ENCODE measurements at regions not wholly inside any gene's neighbourhood (a gene's known extent, or its start where the extent isn't known, plus 50 kb on each side); places are given as distances from the start of the nearest gene placed in this dataset.

DNA sequence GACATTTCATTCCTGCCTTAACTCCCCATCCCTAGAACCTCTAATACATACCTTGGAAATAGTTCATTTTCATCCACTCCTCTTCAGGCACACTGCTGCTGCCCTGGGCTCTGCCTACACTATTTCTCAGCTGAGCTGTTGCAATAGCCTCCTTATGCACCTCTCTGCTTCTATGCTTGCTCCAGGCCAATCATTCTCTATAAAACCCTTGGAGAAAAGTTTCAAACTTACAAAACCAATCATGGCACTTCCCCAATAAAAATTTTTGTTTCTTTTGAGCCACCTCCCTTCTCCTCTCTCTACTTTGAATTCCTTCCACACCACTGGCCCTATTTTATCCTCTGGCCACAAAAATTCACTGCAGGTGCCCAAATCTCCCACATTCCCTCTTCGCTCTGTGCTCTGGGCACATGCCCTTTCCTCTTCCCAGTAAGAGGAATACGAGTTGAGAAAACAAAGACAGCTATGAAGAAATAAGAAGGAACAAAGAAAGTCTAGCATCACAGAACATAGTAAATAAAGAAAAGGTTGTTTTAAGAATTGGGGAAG is 301.4 kb downstream of the ELAVL2 start:
- Histone ChIP-seq H3K27ac (ENCODE audit: low read depth in 2 of 2, low read length in 1 of 2) (no peak overlapping the region), H3K36me3 (ENCODE audit: control insufficient read depth in 2 of 2, insufficient read depth in 2 of 2, low read length in 1 of 2) (no peaks in the 10 kb centered on the region), H3K27me3 (ENCODE audit: control insufficient read depth in 1 of 2, insufficient read depth in 2 of 2, low read length in 2 of 2) (no peaks in the 10 kb centered on the region), H3K9me3 (ENCODE audit: control insufficient read depth in 2 of 2, insufficient read depth in 1 of 2, low read depth in 1 of 2, low read length in 1 of 2) (peaks cover 2% of the 10 kb centered on the region in 2 donors), H3K4me1 (ENCODE audit: control insufficient read depth in 2 of 2, insufficient read depth in 2 of 2, low read length in 1 of 2) (no peaks in the 10 kb centered on the region), H3K4me3 (ENCODE audit: low read depth in 1 of 2, low read length in 2 of 2) (no peak overlapping the region)
- 73% methylated on average over 2 of the region's 2 CpGs for WGBS, 2 donors

DNA sequence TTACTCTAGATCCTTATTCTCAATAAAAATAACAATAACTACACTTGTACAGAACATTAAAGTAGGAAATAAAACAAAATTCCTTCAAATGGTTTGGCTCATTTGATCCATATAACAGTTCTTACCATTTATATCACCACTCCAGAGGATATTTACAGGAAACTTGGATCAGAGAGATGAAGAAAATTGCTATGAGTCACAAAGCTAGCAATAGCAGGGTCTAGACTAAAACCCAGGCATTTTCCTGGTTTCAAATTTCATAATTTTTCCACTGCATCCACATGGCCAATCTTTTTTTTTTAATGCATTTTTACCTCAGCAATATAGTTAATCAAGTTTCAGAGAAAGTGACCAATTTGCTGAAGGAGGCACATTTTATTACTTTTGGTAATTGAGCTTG is 299.2 kb downstream of the ELAVL2 start:
- Histone ChIP-seq H3K27ac (ENCODE audit: low read depth in 2 of 2, low read length in 1 of 2) (no peak overlapping the region), H3K36me3 (ENCODE audit: control insufficient read depth in 2 of 2, insufficient read depth in 2 of 2, low read length in 1 of 2) (no peaks in the 10 kb centered on the region), H3K9me3 (ENCODE audit: control insufficient read depth in 2 of 2, insufficient read depth in 1 of 2, low read depth in 1 of 2, low read length in 1 of 2) (peaks cover 2 to 5% of the 10 kb centered on the region in 2 donors), H3K27me3 (ENCODE audit: control insufficient read depth in 1 of 2, insufficient read depth in 2 of 2, low read length in 2 of 2) (no peaks in the 10 kb centered on the region), H3K4me3 (ENCODE audit: low read depth in 1 of 2, low read length in 2 of 2) (no peak overlapping the region), H3K4me1 (ENCODE audit: control insufficient read depth in 2 of 2, insufficient read depth in 2 of 2, low read length in 1 of 2) (no peaks in the 10 kb centered on the region)

DNA sequence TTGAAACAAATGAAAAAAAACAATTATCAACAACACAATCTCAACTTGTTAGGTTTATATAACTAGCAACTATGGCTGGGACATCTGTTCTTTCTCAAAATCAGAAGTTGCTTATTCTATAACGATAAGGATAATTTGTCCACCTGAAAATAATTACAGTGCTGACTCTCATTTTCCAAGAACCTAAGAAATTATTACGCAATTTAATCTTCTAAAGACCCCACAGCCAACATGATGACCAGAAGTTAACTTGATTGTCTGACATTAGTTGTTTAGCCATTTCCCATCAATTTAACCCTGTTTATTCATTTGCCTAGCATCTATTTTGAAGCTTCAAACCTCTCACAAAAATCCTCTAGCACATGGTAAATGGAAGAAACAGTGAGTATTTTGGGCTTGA is 293.8 kb downstream of the ELAVL2 start:
- no peaks in the 10 kb centered on the region for H3K4me1 ChIP-seq (ENCODE audit: control insufficient read depth in 2 of 2, insufficient read depth in 2 of 2, low read length in 1 of 2)
- H3K27me3 ChIP-seq (ENCODE audit: control insufficient read depth in 1 of 2, insufficient read depth in 2 of 2, low read length in 2 of 2) = no peaks in the 10 kb centered on the region
- peaks cover 2 to 3% of the 10 kb centered on the region in 2 donors for H3K9me3 ChIP-seq (ENCODE audit: control insufficient read depth in 2 of 2, insufficient read depth in 1 of 2, low read depth in 1 of 2, low read length in 1 of 2)
- 79 to 81% methylated on average over 2 of the region's 2 CpGs for WGBS, 2 donors
- no peak overlapping the region for H3K4me3 ChIP-seq (ENCODE audit: low read depth in 1 of 2, low read length in 2 of 2)
- no peak overlapping the region for H3K27ac ChIP-seq (ENCODE audit: low read depth in 2 of 2, low read length in 1 of 2)
- no peaks in the 10 kb centered on the region for H3K36me3 ChIP-seq (ENCODE audit: control insufficient read depth in 2 of 2, insufficient read depth in 2 of 2, low read length in 1 of 2)

DNA sequence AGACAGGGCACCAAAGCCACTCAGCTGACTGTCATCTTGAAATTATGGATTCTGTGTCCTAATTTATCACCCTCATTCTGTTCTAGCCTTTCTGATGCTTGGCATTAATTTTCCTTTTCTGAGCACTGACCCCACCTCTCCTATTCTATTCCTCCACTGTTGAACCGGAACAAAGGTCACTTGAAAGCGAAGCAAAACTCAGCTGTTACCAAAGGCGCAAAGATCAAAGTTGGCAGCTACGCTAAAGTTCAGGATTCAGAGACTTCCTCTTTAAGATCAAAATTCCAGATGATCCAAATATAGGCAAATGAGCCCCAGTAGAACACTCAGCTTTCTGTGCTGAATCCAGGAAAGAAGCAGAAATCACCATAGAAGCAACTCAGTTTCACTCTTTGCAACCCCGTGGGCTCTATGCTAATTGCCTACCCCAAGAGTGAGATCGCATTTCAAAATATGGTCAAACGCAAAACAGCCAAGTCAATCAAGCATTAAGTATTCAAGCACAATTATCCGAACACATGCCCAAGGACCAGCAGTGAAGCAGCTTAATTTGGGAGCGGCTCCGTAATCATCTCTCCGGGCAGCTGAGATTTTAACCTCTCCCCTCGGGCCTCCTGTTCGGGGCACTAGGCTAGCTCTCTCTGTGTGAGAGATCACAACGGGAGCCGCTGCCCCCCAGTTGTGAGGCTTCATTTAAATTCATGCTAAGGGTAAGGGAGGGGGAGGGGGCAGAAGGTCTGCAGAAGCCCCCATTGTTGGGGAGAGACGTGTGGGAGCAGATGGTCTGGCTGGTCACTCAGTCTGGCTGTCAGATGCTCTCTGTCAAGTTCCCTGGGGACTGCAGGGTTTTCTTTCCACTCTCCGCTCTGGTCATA is 288.6 kb downstream of the ELAVL2 start:
- Histone ChIP-seq H3K4me3 (ENCODE audit: low read depth in 1 of 2, low read length in 2 of 2) (no peak overlapping the region), H3K9me3 (ENCODE audit: control insufficient read depth in 2 of 2, insufficient read depth in 1 of 2, low read depth in 1 of 2, low read length in 1 of 2) (no peaks in the 10 kb centered on the region), H3K27me3 (ENCODE audit: control insufficient read depth in 1 of 2, insufficient read depth in 2 of 2, low read length in 2 of 2) (no peaks in the 10 kb centered on the region), H3K27ac (ENCODE audit: low read depth in 2 of 2, low read length in 1 of 2) (no peak overlapping the region), H3K4me1 (ENCODE audit: control insufficient read depth in 2 of 2, insufficient read depth in 2 of 2, low read length in 1 of 2) (no peaks in the 10 kb centered on the region), H3K36me3 (ENCODE audit: control insufficient read depth in 2 of 2, insufficient read depth in 2 of 2, low read length in 1 of 2) (no peaks in the 10 kb centered on the region)
- 30 to 40% methylated on average over 17 of the region's 17 CpGs for WGBS, 2 donors

DNA sequence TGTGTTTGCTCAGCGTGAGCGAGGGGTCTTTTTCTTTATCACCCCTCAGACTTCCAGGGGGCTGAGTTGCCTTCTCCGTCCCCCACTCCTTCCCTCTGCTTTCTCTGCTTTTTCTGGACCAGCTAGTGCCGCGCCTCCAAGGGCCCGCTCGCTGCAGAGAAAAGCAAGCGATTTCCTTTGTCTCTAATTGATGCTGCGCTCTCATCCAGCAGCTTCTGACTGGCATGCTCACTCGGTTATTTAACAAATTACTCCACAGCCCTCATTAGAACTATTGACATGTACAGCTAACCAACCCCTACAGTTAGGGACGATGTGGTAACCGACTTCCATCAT is 288.0 kb downstream of the ELAVL2 start:
- 54 to 55% methylated on average over 12 of the region's 12 CpGs for WGBS, 2 donors
- Histone ChIP-seq H3K36me3 (ENCODE audit: control insufficient read depth in 2 of 2, insufficient read depth in 2 of 2, low read length in 1 of 2) (no peaks in the 10 kb centered on the region), H3K27ac (ENCODE audit: low read depth in 2 of 2, low read length in 1 of 2) (no peak overlapping the region), H3K9me3 (ENCODE audit: control insufficient read depth in 2 of 2, insufficient read depth in 1 of 2, low read depth in 1 of 2, low read length in 1 of 2) (no peaks in the 10 kb centered on the region), H3K27me3 (ENCODE audit: control insufficient read depth in 1 of 2, insufficient read depth in 2 of 2, low read length in 2 of 2) (no peaks in the 10 kb centered on the region), H3K4me1 (ENCODE audit: control insufficient read depth in 2 of 2, insufficient read depth in 2 of 2, low read length in 1 of 2) (no peaks in the 10 kb centered on the region), H3K4me3 (ENCODE audit: low read depth in 1 of 2, low read length in 2 of 2) (no peak overlapping the region)

DNA sequence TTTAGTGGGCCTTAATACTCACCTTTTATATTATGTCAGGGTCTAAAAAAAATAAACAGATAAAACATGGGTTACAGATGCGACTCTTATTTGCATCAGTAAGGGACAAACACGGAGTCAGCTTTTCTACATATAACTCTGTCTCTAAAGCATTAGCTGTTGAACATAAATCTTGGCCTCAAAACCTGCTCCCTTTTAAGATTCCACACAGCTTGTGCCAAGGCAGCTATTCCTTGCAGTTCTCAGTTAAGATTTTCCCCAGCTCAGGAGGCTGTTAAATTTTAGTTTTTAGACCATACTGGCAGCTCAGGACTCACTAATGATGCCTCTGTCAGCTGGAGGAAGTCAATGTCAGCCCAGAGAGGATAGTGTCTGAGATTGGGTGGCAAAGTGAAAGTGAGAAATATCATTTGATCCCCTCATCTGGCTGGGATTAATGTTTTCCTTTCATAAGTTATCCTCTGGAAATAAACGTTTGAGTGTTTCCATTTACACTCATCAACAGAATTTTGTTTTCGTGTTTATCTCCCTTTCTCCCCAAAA is 287.5 kb downstream of the ELAVL2 start:
- WGBS, 2 donors = 59 to 63% methylated on average over 4 of the region's 4 CpGs
- H3K9me3 ChIP-seq (ENCODE audit: control insufficient read depth in 2 of 2, insufficient read depth in 1 of 2, low read depth in 1 of 2, low read length in 1 of 2) = no peaks in the 10 kb centered on the region
- no peak overlapping the region for H3K4me3 ChIP-seq (ENCODE audit: low read depth in 1 of 2, low read length in 2 of 2)
- no peaks in the 10 kb centered on the region for H3K4me1 ChIP-seq (ENCODE audit: control insufficient read depth in 2 of 2, insufficient read depth in 2 of 2, low read length in 1 of 2)
- no peaks in the 10 kb centered on the region for H3K27me3 ChIP-seq (ENCODE audit: control insufficient read depth in 1 of 2, insufficient read depth in 2 of 2, low read length in 2 of 2)
- H3K36me3 ChIP-seq (ENCODE audit: control insufficient read depth in 2 of 2, insufficient read depth in 2 of 2, low read length in 1 of 2) = no peaks in the 10 kb centered on the region
- no peak overlapping the region for H3K27ac ChIP-seq (ENCODE audit: low read depth in 2 of 2, low read length in 1 of 2)

DNA sequence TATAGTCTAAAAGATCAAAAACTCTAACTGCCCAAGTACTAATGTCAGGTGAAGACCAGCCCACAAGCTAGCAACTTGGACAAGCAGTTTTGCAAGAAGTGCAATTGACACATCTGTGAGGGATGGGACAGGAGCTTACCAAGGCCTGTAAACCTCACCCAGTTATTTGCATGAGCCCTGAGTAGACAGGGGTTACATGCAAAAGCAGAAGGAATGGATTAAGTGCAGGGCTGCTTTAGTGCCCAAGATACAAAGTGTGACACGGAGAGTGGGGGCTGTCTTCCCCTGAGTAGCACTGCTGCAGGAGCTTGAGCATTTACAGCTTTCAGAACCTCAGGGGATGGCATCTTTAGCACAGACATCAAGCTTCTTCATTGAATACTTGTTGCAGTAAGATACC is 286.7 kb downstream of the ELAVL2 start:
- Histone ChIP-seq H3K36me3 (ENCODE audit: control insufficient read depth in 2 of 2, insufficient read depth in 2 of 2, low read length in 1 of 2) (no peaks in the 10 kb centered on the region), H3K27ac (ENCODE audit: low read depth in 2 of 2, low read length in 1 of 2) (no peak overlapping the region), H3K4me3 (ENCODE audit: low read depth in 1 of 2, low read length in 2 of 2) (no peak overlapping the region), H3K27me3 (ENCODE audit: control insufficient read depth in 1 of 2, insufficient read depth in 2 of 2, low read length in 2 of 2) (no peaks in the 10 kb centered on the region), H3K9me3 (ENCODE audit: control insufficient read depth in 2 of 2, insufficient read depth in 1 of 2, low read depth in 1 of 2, low read length in 1 of 2) (no peaks in the 10 kb centered on the region), H3K4me1 (ENCODE audit: control insufficient read depth in 2 of 2, insufficient read depth in 2 of 2, low read length in 1 of 2) (no peaks in the 10 kb centered on the region)
- WGBS, 2 donors = 54 to 64% methylated on average over 1 of the region's 1 CpG

DNA sequence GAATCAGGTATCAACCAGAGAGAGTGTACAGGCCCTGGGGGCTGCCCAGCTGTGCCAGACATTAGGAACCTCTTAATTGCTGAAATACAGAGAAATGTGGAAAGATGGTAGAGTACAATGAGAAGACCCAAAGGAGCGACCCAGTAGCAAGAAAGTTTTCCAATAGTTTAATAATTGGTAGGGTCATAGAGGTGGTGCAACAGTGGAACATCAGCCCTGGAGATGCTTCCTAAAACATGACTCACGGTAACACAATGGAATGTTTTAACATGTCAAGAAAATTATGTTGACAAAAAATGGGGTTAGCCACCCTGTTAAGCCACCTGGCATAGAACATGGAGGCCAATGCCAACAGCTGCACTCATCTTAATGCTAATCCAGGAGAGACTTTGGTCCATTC is 284.1 kb downstream of the ELAVL2 start:
- Histone ChIP-seq H3K4me1 (ENCODE audit: control insufficient read depth in 2 of 2, insufficient read depth in 2 of 2, low read length in 1 of 2) (no peaks in the 10 kb centered on the region), H3K36me3 (ENCODE audit: control insufficient read depth in 2 of 2, insufficient read depth in 2 of 2, low read length in 1 of 2) (no peaks in the 10 kb centered on the region), H3K4me3 (ENCODE audit: low read depth in 1 of 2, low read length in 2 of 2) (no peak overlapping the region), H3K9me3 (ENCODE audit: control insufficient read depth in 2 of 2, insufficient read depth in 1 of 2, low read depth in 1 of 2, low read length in 1 of 2) (no peaks in the 10 kb centered on the region), H3K27ac (ENCODE audit: low read depth in 2 of 2, low read length in 1 of 2) (no peak overlapping the region), H3K27me3 (ENCODE audit: control insufficient read depth in 1 of 2, insufficient read depth in 2 of 2, low read length in 2 of 2) (no peaks in the 10 kb centered on the region)
- 69 to 74% methylated on average over 2 of the region's 2 CpGs for WGBS, 2 donors

DNA sequence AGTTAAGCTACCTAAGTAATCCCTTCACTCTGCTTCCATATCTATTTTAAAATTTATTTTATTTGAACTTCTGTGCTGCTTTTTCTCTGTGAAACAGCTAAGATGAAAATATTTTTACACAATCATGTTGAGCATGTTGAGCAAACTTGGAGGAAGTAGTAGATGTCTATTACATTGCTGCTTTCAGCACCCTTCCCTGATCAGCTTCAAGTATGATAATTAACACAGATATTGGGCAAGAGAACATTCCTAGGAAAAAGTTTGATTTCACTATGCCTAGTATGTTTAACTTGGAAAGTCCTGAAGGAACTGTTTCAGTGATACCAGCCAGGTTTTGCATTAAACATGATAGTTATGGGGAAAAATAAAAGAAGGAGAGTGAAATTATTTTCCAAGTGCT is 283.6 kb downstream of the ELAVL2 start:
- H3K9me3 ChIP-seq (ENCODE audit: control insufficient read depth in 2 of 2, insufficient read depth in 1 of 2, low read depth in 1 of 2, low read length in 1 of 2) = no peaks in the 10 kb centered on the region
- H3K36me3 ChIP-seq (ENCODE audit: control insufficient read depth in 2 of 2, insufficient read depth in 2 of 2, low read length in 1 of 2) = no peaks in the 10 kb centered on the region
- no peaks in the 10 kb centered on the region for H3K27me3 ChIP-seq (ENCODE audit: control insufficient read depth in 1 of 2, insufficient read depth in 2 of 2, low read length in 2 of 2)
- no peak overlapping the region for H3K27ac ChIP-seq (ENCODE audit: low read depth in 2 of 2, low read length in 1 of 2)
- H3K4me1 ChIP-seq (ENCODE audit: control insufficient read depth in 2 of 2, insufficient read depth in 2 of 2, low read length in 1 of 2) = no peaks in the 10 kb centered on the region
- no peak overlapping the region for H3K4me3 ChIP-seq (ENCODE audit: low read depth in 1 of 2, low read length in 2 of 2)

DNA sequence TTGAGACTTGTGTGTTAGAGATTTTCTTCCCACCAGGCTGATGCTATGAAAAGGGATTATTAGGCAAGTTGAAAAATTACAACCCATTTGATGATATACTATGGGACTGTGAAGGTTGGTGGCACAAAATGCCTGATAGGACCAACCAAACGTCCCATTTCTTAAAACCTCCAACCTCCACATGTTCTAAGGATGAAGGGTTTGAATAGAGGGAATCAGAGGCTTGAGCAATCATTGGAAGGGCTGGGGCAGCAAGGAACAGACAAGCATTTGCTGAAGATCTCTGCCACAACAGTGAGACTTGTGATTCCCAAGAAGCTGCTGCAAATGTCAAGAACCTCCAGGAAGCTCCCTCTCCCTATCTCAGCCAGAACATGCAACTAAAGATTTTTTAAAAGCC is 283.1 kb downstream of the ELAVL2 start:
- Histone ChIP-seq H3K36me3 (ENCODE audit: control insufficient read depth in 2 of 2, insufficient read depth in 2 of 2, low read length in 1 of 2) (no peaks in the 10 kb centered on the region), H3K4me1 (ENCODE audit: control insufficient read depth in 2 of 2, insufficient read depth in 2 of 2, low read length in 1 of 2) (no peaks in the 10 kb centered on the region), H3K27me3 (ENCODE audit: control insufficient read depth in 1 of 2, insufficient read depth in 2 of 2, low read length in 2 of 2) (no peaks in the 10 kb centered on the region), H3K9me3 (ENCODE audit: control insufficient read depth in 2 of 2, insufficient read depth in 1 of 2, low read depth in 1 of 2, low read length in 1 of 2) (no peaks in the 10 kb centered on the region), H3K4me3 (ENCODE audit: low read depth in 1 of 2, low read length in 2 of 2) (no peak overlapping the region), H3K27ac (ENCODE audit: low read depth in 2 of 2, low read length in 1 of 2) (no peak overlapping the region)
- WGBS, 2 donors = 44 to 55% methylated on average over 1 of the region's 1 CpG
